HG02610 (cell line): ENCODE measurements at regions not wholly inside any gene's neighbourhood (a gene's known extent, or its start where the extent isn't known, plus 50 kb on each side); places are given as distances from the start of the nearest gene placed in this dataset.

Experiments
- ATAC-seq: cut with Tn5 transposase; IDR thresholded peaks from one replicate; pipeline ENCODE4 v1.9.1; 2021; ENCODE audit warnings: mild to moderate bottlenecking, moderate library complexity; ENCODE audit not compliant: unreplicated experiment

DNA sequence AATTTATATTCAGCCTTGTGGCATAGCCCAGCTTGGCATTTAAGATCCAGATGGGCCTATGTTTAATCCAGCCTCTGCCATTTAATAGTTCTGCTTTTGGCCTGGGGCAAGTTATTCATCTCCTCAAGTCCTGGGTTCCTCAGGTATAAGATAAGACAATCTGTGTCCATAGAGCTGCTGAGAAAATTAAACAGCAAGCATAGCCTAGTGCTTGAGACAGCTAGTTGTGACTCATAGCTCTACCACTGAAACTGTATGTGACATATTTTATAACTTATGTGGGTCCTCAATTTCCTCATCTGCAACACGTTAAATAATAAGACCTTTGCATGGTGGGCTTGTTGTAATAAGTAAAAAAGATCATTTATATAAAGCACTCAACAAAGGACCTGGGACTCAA, 53.3 kb upstream of the ATP10B start:
- no peak for ATAC-seq

DNA sequence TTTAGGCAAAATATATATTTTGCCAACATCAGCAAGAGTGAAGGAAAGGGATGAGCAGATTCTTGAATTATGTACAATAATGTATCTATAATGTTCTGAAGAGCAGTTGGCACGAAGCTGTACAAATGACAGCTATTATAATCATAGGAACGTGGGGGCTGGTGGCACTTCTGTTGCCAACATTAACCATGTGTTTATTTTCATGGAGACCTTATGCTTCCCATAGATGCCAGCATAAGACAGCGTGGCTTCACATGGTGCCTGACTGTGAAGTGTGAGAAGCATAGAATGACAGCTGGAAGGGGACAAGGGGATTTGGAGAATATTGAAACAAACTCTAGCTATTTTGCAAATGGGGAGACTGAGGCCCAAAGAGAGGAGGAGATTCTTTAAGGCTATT, 52.6 kb upstream of the ATP10B start:
- no peak for ATAC-seq

DNA sequence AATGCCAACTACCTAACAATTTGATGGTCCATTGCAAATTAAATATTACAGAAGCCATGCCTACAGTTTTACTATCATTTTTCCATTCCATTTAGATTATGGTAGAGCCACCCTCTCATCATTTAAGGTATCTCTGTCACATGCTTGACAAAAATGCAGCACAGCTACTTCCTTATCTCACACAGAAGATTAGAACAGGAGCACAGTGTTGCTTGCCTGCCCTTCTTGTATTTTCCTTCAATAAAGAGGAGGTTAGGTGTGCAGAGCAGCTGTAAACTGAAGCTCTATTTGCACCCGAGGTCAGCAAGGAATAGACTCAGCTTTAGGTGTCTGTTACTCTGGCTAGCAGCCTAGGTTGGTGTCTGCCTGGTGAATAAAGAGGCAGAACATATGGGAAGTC, 51.5 kb upstream of the ATP10B start:
- ATAC-seq, result no peak

DNA sequence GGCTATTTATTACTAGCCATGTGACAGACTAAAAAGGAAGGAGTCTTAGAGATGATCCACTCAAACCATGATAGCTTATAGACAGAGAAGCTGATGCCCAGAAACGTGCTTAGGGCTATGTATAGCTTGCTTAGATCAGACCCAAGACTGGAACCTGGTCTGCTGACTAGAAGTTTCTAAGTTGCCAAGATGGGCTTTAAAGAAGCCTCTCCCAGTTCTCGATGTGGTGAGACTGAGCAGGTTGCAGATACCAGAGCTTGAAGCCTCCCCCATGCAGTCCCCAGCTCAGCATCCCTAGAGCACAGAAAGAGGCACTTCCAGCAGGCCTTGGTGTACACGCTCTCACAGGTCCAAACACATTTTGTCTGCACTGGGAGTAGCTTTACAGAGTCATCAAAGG, 51.1 kb upstream of the ATP10B start:
- no peak for ATAC-seq
